Body of pancreas (tissue), 4 donors: ENCODE measurements at regions not wholly inside any gene's neighbourhood (a gene's known extent, or its start where the extent isn't known, plus 50 kb on each side); places are given as distances from the start of the nearest gene placed in this dataset.

Experiments
- POLR2A ChIP-seq, 3 donors: fragments of 450-650 bp; IDR thresholded peaks; one replicate each; pipeline ENCODE4 v1.6.1; 2016; ENCODE audit warnings: antibody characterized with exemption in 3 of 3, mild to moderate bottlenecking in 2 of 3
- TF ChIP-seq, protein P1 (sequence below), 7 experiments: fragments of 450-650 bp in 4 of 7; fragments of 200-600 bp in 3 of 7; sonication (generic) in 3 of 7; IDR thresholded peaks; one replicate each; pipeline ENCODE4 v1.5.1; 2016 to 2019; ENCODE audit warnings: antibody characterized with exemption in 7 of 7

DNA sequence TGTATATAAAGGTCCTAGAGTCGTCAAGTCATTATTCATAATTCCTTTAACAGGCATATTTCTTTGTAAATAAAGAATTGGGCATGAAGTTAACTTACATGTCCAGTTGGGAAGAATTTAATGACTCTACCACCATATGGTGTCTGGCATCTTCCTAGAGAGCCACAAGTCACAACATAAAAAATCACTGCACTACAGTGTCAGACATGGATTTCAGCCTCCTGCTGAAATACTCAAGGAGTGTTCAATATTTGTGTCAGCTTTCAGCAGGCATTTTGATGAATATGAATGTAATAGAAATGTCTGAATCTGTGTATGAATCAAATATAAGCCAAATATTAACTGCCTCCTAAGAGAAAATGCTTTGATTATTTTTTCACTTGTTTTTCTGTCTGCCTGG, 91.9 kb upstream of the TMPRSS15 start:
- TF ChIP-seq, protein P1, sequence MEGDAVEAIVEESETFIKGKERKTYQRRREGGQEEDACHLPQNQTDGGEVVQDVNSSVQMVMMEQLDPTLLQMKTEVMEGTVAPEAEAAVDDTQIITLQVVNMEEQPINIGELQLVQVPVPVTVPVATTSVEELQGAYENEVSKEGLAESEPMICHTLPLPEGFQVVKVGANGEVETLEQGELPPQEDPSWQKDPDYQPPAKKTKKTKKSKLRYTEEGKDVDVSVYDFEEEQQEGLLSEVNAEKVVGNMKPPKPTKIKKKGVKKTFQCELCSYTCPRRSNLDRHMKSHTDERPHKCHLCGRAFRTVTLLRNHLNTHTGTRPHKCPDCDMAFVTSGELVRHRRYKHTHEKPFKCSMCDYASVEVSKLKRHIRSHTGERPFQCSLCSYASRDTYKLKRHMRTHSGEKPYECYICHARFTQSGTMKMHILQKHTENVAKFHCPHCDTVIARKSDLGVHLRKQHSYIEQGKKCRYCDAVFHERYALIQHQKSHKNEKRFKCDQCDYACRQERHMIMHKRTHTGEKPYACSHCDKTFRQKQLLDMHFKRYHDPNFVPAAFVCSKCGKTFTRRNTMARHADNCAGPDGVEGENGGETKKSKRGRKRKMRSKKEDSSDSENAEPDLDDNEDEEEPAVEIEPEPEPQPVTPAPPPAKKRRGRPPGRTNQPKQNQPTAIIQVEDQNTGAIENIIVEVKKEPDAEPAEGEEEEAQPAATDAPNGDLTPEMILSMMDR (IDR thresholded peaks at IDR 0.05), result no peak
- TF ChIP-seq POLR2A (IDR thresholded peaks at IDR 0.05), result no peak
